ENCODE measurements at regions not wholly inside any gene's neighbourhood (a gene's known extent, or its start where the extent isn't known, plus 50 kb on each side); places are given as distances from the start of the nearest gene placed in this dataset.

DNA sequence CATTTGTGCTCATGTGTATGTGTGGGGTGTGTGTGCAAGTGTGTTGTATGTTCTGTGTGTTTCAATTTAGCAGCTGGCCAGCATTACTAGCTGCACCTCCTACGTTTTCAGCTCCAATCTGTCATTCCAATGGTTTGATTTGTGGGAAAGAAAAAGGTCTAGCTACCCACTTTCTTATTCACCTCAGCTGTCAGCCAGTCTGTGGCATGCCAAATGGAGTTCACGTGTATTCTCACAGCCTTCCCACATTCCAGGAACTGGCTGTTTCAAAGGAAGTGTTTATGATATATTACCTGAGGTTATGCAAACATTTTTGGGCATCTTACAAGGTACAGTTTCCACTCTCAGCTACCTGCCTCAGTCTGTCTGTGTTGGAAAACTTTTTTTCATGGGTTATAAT lies 220.2 kb upstream of the CPNE8 start:
- FAIRE-seq, result peak; percentile 5
- no peak for DNase-seq (ENCODE audit: low spot score)

DNA sequence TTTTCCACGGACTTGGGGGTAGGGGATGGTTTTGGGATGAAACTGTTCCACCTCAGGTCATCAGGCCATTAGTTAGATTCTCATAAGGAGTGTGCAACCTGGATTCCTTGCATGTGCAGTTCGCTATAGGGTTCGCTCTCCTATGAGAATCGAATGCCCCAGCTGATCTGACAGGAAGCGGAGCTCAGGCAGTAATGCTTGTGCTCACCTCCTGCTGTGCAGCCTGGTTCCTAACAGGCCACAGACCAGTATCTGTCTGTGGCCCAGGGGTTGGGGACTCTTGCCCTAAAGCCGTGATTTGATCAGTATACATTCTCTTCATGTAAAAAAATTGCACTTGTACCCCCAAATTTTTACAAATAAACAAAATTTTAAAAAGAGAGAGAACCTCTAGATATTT lies 219.4 kb upstream of the CPNE8 start:
- no peak for DNase-seq (ENCODE audit: low spot score)
- no peak for FAIRE-seq

GRCh38 chr12:39123580-39124253 lies 218.3 kb upstream of the CPNE8 start:
- DNase-seq (ENCODE audit: low spot score) (no peak), FAIRE-seq (no peak)

GRCh38 chr12:39122562-39123204 lies 217.3 kb upstream of the CPNE8 start:
- DNase-seq (ENCODE audit: low spot score), result no peak
- FAIRE-seq, result no peak

GRCh38 chr12:39116861-39117260 lies 211.5 kb upstream of the CPNE8 start:
- DNase-seq (ENCODE audit: low spot score) (no peak), FAIRE-seq (no peak)

GRCh38 chr12:39112064-39112463 lies 206.7 kb upstream of the CPNE8 start:
- no peak for DNase-seq (ENCODE audit: low spot score)
- FAIRE-seq, result no peak

- no peak for FAIRE-seq
Observed at GRCh38 chr12:39105111-39105510, 199.7 kb upstream of the CPNE8 start.

GRCh38 chr12:39103552-39104165 lies 198.3 kb upstream of the CPNE8 start:
- FAIRE-seq (peak; percentile 93), DNase-seq (ENCODE audit: low spot score) (peak; percentile 78)

More at GRCh38 chr12:39105111-39105510, 199.7 kb upstream of the CPNE8 start:
- DNase-seq (ENCODE audit: low spot score), result no peak

DNA sequence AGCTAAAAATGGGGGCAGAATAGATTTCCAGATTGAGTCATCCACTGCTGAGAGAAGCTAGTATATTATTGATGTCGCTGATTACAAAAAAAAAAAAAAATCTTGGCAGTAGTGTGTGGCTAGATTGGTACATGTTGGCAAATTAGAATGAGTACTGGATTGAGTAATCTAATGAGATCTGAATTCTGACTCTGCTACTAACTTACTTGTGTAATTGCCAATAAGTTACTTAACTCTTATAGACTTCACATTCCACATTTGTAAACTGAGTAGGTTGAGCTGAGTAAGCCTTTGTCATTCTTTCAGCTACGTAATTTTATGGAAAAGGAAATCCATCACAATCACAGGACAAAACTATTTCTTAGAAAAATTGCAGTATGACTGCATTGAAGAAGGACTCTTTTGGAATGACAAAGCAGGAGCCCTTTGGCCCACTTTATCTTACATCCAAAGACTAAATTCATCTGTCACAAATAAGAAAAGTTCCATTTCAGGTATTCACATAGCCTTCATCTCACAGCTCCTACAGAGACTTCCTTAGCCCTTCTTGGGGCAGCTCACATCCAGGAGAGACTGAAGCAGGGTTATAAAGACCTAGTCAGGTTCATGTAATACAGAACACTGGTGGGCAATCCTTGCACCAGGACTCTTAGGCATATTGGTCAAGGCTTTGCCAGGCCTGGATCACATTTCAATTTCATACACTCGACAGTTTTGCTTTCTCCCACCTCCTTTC lies 197.3 kb upstream of the CPNE8 start:
- no peak for DNase-seq (ENCODE audit: low spot score)
- FAIRE-seq, result no peak

DNA sequence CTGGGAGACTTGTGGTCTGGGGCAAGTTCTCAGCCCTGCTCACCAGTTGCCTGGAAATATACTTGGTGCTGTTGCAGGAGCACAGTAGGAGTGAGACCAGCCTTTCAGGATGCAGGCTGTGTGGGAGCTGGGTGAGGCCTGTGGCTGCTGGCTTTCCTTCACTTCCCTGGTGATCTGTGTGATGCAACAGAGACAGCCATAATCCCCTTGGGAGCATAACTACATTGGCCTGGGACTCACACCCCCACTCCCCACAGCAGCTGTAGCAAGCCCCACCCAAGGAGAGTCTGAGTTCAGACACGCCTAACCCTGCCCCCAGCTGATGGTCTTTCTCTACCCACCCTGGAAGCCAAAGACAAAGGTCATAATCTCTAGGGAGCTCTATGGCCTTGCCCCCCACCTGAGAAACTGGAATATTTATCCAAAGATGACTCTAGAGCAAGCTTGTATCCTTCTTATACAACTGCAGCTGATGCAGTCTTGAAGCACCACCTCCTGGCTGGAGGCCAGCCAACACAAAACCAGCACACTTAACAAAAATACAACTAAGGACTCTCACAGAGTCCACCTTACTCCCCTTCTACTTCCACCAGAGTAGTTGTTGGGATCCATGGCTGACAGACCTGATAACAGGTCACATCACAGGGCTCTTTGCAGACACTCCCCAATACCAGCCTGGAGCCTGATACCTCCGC lies 190.4 kb upstream of the CPNE8 start:
- FAIRE-seq (no peak), DNase-seq (ENCODE audit: low spot score) (no peak)

- no peak for FAIRE-seq
- DNase-seq (ENCODE audit: low spot score), result no peak
Observed at GRCh38 chr12:39081910-39082309, 176.5 kb upstream of the CPNE8 start.

- DNase-seq (ENCODE audit: low spot score) (no peak), FAIRE-seq (no peak)
Observed at GRCh38 chr12:39077226-39077625, 171.8 kb upstream of the CPNE8 start.

- FAIRE-seq (no peak), DNase-seq (ENCODE audit: low spot score) (no peak)
Observed at GRCh38 chr12:39074063-39074462, 168.7 kb upstream of the CPNE8 start.

- FAIRE-seq, result no peak
- no peak for DNase-seq (ENCODE audit: low spot score)
Observed at GRCh38 chr12:39072658-39073057, 167.3 kb upstream of the CPNE8 start.

DNA sequence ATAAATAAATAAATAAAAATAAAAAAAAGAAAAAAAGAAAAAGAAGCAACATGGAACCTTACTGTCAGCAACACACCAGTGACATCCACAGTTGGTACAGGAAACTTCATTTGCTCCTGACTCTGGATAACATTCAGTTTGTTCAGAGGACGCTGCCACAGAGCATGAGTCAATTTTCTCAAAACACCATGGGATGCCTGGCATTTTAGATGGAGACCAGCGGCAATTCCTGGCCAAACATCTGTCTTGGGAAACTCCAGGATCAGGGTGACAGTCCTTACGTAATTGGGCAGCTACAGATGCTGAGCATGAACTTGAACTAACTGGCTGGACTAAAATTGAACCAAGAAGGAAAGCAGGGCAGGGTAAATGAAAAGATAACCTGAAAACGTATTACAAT lies 166.2 kb upstream of the CPNE8 start:
- FAIRE-seq (no peak), DNase-seq (ENCODE audit: low spot score) (no peak)

- DNase-seq (ENCODE audit: low spot score) (no peak), FAIRE-seq (no peak)
Observed at GRCh38 chr12:39070775-39071174, 165.4 kb upstream of the CPNE8 start.

DNA sequence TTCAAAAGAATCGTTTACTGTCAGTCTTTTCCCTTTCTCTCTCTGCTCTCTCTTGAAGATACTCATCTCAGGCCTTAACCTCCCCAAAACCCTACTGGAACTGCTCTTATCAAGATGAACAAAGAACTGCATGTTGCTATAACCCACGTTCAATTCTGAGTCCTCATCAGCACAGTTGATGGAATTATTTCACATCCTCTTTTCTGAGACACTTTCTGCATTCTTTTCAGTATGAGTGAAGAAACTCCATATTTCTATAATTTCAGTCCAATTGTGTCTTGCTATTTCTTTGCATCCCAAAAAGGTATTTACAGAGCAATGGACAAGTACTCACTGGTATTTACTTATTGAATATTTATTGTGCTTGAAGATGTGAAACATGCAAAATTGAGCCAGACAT lies 160.1 kb upstream of the CPNE8 start:
- no peak for FAIRE-seq
- no peak for DNase-seq (ENCODE audit: low spot score)

DNA sequence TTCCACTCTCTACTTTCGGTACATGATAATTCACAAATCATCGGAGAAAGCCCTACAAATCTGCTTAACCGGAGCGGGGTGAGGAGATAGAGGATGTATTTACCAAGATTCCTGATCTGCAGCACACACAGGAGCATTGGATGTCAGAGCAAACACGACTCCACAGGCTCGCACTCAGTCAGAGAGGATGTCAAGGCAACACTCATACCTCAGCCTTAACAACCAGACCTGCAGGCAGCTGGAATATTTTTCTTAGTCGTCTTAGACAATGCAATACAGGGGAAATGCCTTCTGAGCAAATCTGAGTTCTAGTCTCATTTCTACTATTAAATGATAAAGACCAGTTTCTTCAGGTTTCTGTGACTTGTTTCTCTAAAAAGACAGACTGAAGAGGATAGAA lies 159.3 kb upstream of the CPNE8 start:
- FAIRE-seq, result no peak
- no peak for DNase-seq (ENCODE audit: low spot score)

DNA sequence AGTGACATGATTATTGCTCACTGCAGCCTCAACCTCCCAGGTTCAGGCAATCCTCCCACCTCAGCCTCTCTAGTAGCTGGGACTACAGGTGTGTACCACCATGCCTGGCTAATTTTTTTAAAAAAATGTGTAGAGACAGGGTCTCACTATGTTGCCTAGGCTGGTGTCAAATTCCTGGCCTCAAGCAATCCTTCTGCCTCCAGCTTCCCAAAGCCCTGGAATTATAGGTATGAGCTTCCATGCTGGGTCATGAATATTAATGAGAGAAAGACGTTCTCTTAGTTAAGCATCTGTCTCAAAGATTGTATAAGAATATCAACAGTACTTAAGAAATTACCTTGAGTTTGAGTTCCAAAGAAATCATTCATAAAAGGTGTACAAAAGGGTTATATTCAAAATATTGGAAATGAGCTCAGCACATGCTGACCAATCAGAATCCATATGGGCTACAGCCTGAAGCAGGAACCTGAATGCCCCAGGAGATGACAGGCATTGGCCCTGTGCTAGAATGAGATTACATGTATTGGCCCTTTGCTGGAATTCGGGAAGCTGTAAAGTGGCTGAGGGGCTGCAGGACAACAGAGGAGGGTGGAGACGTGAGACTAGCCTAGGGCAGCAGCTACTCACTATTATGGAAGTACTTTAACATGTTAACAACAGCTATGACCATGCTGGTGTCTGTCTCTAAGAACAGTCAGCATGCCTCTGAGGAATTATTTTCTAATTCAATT lies 157.0 kb upstream of the CPNE8 start:
- DNase-seq (ENCODE audit: low spot score) (no peak), FAIRE-seq (no peak)

DNA sequence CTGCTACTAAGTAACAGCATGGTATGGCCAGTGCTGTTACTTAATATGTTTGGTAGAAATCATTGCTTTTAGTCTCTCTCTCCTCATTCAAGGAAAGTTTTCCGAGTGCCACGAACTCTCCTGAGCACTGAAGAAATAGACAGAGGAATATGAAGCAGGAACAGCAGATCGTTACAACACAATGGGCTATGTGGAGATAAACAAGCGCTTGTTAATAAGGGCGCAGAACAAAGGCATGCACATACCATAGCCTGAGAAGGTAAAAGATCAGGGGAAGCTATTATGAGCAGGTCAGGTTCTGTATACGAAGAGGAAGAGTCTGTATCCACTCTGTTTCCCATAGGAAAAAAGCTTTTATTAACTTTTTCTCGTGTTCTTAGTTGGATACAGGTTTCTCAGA lies 156.2 kb upstream of the CPNE8 start:
- FAIRE-seq (no peak), DNase-seq (ENCODE audit: low spot score) (no peak)

- DNase-seq (ENCODE audit: low spot score), result no peak
- FAIRE-seq, result no peak
Observed at GRCh38 chr12:39048395-39048794, 143.0 kb upstream of the CPNE8 start.
